ENCODE measurements at regions not wholly inside any gene's neighbourhood (a gene's known extent, or its start where the extent isn't known, plus 50 kb on each side); places are given as distances from the start of the nearest gene placed in this dataset.

- TF ChIP-seq CTCF (conservative IDR thresholded peaks at IDR 0.05; ENCODE audit: control insufficient read depth, insufficient read depth, low read depth, low read length): no peak
- DNase-seq (ENCODE audit: low read depth): no peak
- no peak overlapping the region for H3K4me3 ChIP-seq (ENCODE audit: control insufficient read depth, low read depth, low read length)
Observed at GRCh38 chr13:27673911-27674310, 52.2 kb downstream of the POLR1D start.

DNA sequence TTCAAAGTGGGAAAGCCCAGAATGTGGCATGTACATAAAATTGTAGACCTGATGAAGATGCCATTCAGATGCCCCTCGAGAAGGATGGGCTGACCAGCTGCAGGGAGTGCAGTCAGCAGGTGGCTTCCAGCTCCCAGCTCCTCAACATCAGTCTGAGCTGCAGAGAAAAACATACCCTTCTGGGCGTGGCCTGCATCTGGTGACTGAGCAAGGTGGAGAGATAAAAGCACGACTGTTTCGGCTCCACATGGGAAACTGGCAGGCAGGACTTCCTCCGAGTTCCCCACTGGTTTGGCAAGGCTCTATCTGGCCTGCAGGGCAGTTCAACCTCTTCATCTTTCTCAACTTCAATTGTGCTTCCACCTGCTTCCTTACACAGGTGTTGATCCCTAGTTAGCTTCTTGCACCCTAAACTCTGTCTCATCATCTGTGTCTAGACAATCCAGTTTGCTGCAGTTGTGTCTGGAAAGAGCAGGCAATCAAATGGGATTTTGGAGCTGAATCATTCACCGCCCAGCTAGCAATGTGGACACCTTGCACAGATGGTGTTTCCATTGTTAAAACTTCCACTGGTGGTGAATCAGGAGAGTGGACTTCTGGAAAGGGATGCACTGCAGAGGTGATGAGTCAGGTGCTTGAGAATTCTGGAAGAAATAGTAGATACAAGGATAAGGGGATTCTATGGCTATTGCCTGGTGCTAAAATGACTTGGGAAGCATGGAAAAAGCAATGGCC, 56.8 kb downstream of the POLR1D start:
- TF ChIP-seq CTCF (conservative IDR thresholded peaks at IDR 0.05; ENCODE audit: control insufficient read depth, insufficient read depth, low read depth, low read length): no peak
- H3K4me3 ChIP-seq (ENCODE audit: control insufficient read depth, low read depth, low read length): no peak overlapping the region
- DNase-seq (ENCODE audit: low read depth): no peak

DNA sequence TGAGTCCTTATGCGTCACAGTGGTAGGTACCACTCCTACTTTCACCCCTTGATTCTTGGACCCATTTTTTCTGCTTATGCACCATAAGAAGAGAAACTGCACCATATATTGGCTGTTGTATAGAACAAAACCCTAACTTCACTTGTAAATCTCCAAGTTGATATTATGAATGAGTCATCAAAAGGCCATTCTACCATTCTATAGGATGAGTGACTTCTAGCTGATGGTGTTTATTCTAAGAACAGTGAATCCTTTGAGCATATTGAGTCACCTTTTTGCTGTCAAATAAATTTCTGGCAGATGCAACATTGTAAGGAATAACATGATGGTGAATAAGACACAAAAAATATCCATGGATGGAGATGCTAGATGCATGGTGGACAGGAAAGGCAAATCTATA, 57.7 kb downstream of the POLR1D start:
- no peak overlapping the region for H3K4me3 ChIP-seq (ENCODE audit: control insufficient read depth, low read depth, low read length)
- no peak for DNase-seq (ENCODE audit: low read depth)
- no peak for TF ChIP-seq CTCF (conservative IDR thresholded peaks at IDR 0.05; ENCODE audit: control insufficient read depth, insufficient read depth, low read depth, low read length)

GRCh38 chr13:27679896-27680295, 58.2 kb downstream of the POLR1D start:
- TF ChIP-seq CTCF (conservative IDR thresholded peaks at IDR 0.05; ENCODE audit: control insufficient read depth, insufficient read depth, low read depth, low read length): no peak
- H3K4me3 ChIP-seq (ENCODE audit: control insufficient read depth, low read depth, low read length): no peak overlapping the region
- DNase-seq (ENCODE audit: low read depth): no peak

GRCh38 chr13:27680465-27680864, 58.8 kb downstream of the POLR1D start:
- no peak for DNase-seq (ENCODE audit: low read depth)
- no peak for TF ChIP-seq CTCF (conservative IDR thresholded peaks at IDR 0.05; ENCODE audit: control insufficient read depth, insufficient read depth, low read depth, low read length)
- no peak overlapping the region for H3K4me3 ChIP-seq (ENCODE audit: control insufficient read depth, low read depth, low read length)

DNA sequence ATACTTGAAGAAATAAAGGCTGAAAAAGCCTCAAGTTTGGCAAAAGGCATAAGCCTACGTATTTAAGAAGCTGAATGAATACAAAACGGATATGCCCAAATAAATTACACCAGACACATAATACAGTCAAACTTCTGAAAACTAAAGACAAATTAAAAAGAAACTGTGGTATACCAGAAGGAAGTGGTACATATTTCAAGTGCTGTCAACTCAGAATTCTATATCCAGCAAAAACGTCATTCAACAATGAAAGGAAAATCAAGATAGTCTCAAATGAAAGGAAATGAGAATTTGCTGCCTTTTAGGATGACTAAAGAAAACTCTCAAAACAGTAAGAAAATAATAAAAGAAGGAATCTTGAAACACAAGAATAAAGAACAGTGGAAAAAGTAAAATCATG, 69.5 kb downstream of the POLR1D start:
- H3K4me3 ChIP-seq (ENCODE audit: control insufficient read depth, low read depth, low read length): no peak overlapping the region
- no peak for TF ChIP-seq CTCF (conservative IDR thresholded peaks at IDR 0.05; ENCODE audit: control insufficient read depth, insufficient read depth, low read depth, low read length)
- DNase-seq (ENCODE audit: low read depth): no peak

DNA sequence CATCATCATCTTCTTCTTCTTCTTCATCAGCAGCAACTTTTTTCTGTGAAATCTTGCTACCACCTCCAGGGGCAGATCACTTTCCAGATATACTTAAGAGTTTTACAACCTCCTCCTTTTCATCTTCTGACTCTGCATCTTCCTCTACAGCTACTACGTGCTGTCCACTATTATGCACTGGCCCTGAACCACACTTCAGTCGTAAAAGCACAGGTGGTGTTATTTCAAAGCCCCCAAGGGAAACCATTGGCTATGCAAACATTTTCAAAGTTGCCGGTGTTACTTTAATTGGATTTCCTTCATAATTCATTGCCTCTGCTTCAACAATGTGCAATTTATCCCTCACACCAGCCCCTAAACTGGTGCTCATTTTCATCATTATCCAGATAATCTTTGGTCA, 75.0 kb downstream of the POLR1D start:
- TF ChIP-seq CTCF (conservative IDR thresholded peaks at IDR 0.05; ENCODE audit: control insufficient read depth, insufficient read depth, low read depth, low read length): no peak

More for the DNA sequence above, 75.0 kb downstream of the POLR1D start:
- no peak overlapping the region for H3K4me3 ChIP-seq (ENCODE audit: control insufficient read depth, low read depth, low read length)
- DNase-seq (ENCODE audit: low read depth): no peak
